HL-60 (cell line): ENCODE measurements at regions not wholly inside any gene's neighbourhood (a gene's known extent, or its start where the extent isn't known, plus 50 kb on each side); places are given as distances from the start of the nearest gene placed in this dataset.

ENCODE experiments used
- DNase-seq, 2 experiments: peaks; one replicate each; pipeline ENCODE4 v3.0.0-alpha.2; 2010 to 2020; ENCODE audit warnings: low read depth in 1 of 2, low spot score in 1 of 2
- H3K27ac ChIP-seq: fragments of 250-450 bp; sonication (Bioruptor Pico); replicated peaks from 2 replicates; pipeline ENCODE4 v1.5.1; 2020; ENCODE audit warnings: mild to moderate bottlenecking, moderate library complexity
- H3K27me3 ChIP-seq: fragments of 250-450 bp; sonication (Bioruptor Pico); 2 replicates; pipeline ENCODE4 v1.5.1; 2021; ENCODE audit warnings: mild to moderate bottlenecking, moderate library complexity; ENCODE audit not compliant: insufficient read depth, poor library complexity, severe bottlenecking
- H3K4me3 ChIP-seq: replicated peaks from 2 replicates; pipeline ENCODE4 v1.5.1; 2011; ENCODE audit warnings: mild to moderate bottlenecking, control low read depth, low read length; ENCODE audit not compliant: insufficient read depth
- CTCF ChIP-seq: IDR thresholded peaks from one replicate; pipeline ENCODE4 v1.5.1; 2011; ENCODE audit warnings: low read length, control low read depth, inconsistent platforms; ENCODE audit not compliant: insufficient read depth
- GABPA ChIP-seq: IDR thresholded peaks from 2 replicates; pipeline ENCODE4 v1.6.1; 2012; ENCODE audit warnings: low read depth
- POLR2AphosphoS5 ChIP-seq: IDR thresholded peaks from 2 replicates; pipeline ENCODE4 v1.6.1; 2012; ENCODE audit warnings: low read depth
- SPI1 ChIP-seq: IDR thresholded peaks from 2 replicates; pipeline ENCODE4 v1.6.1; 2012; ENCODE audit warnings: low read depth, mild to moderate bottlenecking, borderline replicate concordance
- TF ChIP-seq, protein P1 (sequence below): IDR thresholded peaks from 2 replicates; pipeline ENCODE4 v1.6.1; 2012; ENCODE audit warnings: low read depth; ENCODE audit not compliant: insufficient replicate concordance

- H3K4me3 ChIP-seq: no peak overlapping the region
- no peak overlapping the region for H3K27ac ChIP-seq
- DNase-seq: no peak
- H3K27me3 ChIP-seq: no peaks in the 10 kb centered on the region
- TF ChIP-seq CTCF (no peak), SPI1 (no peak), POLR2AphosphoS5 (no peak)
Measured at GRCh38 chr17:33511670-33512069, 218.6 kb upstream of the ASIC2 start.

- H3K27me3 ChIP-seq: no peaks in the 10 kb centered on the region
- H3K27ac ChIP-seq: no peak overlapping the region
- no peak for DNase-seq
- H3K4me3 ChIP-seq: no peak overlapping the region
- TF ChIP-seq, protein P1, sequence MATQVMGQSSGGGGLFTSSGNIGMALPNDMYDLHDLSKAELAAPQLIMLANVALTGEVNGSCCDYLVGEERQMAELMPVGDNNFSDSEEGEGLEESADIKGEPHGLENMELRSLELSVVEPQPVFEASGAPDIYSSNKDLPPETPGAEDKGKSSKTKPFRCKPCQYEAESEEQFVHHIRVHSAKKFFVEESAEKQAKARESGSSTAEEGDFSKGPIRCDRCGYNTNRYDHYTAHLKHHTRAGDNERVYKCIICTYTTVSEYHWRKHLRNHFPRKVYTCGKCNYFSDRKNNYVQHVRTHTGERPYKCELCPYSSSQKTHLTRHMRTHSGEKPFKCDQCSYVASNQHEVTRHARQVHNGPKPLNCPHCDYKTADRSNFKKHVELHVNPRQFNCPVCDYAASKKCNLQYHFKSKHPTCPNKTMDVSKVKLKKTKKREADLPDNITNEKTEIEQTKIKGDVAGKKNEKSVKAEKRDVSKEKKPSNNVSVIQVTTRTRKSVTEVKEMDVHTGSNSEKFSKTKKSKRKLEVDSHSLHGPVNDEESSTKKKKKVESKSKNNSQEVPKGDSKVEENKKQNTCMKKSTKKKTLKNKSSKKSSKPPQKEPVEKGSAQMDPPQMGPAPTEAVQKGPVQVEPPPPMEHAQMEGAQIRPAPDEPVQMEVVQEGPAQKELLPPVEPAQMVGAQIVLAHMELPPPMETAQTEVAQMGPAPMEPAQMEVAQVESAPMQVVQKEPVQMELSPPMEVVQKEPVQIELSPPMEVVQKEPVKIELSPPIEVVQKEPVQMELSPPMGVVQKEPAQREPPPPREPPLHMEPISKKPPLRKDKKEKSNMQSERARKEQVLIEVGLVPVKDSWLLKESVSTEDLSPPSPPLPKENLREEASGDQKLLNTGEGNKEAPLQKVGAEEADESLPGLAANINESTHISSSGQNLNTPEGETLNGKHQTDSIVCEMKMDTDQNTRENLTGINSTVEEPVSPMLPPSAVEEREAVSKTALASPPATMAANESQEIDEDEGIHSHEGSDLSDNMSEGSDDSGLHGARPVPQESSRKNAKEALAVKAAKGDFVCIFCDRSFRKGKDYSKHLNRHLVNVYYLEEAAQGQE: no peak
- TF ChIP-seq POLR2AphosphoS5 (no peak), GABPA (no peak), CTCF (no peak), SPI1 (no peak)
Measured at GRCh38 chr17:33512113-33512512, 219.0 kb upstream of the ASIC2 start.

- Histone ChIP-seq H3K4me3 (no peak overlapping the region), H3K27me3 (no peaks in the 10 kb centered on the region), H3K27ac (no peak overlapping the region)
- DNase-seq: no peak
- TF ChIP-seq POLR2AphosphoS5 (no peak), GABPA (no peak), CTCF (no peak), SPI1 (no peak)
- TF ChIP-seq, protein P1: no peak
Measured at GRCh38 chr17:33513769-33514168, 220.7 kb upstream of the ASIC2 start.

- no peak overlapping the region for H3K4me3 ChIP-seq
- no peak overlapping the region for H3K27ac ChIP-seq
- H3K27me3 ChIP-seq: no peaks in the 10 kb centered on the region
- no peak for TF ChIP-seq GABPA
- TF ChIP-seq, protein P1: no peak
- TF ChIP-seq CTCF: no peak
- TF ChIP-seq SPI1: no peak
- TF ChIP-seq POLR2AphosphoS5: no peak
- DNase-seq: no peak
Measured at GRCh38 chr17:33514369-33514768, 221.3 kb upstream of the ASIC2 start.
